ENCODE measurements at regions not wholly inside any gene's neighbourhood (a gene's known extent, or its start where the extent isn't known, plus 50 kb on each side); places are given as distances from the start of the nearest gene placed in this dataset.

- H3K9me3 ChIP-seq: no peaks in the 10 kb centered on the region
- intact Hi-C loops (cut with DNase I): no loop called here
Observed at GRCh38 chr9:80077059-80077458, 505.3 kb downstream of the TLE4 start.

DNA sequence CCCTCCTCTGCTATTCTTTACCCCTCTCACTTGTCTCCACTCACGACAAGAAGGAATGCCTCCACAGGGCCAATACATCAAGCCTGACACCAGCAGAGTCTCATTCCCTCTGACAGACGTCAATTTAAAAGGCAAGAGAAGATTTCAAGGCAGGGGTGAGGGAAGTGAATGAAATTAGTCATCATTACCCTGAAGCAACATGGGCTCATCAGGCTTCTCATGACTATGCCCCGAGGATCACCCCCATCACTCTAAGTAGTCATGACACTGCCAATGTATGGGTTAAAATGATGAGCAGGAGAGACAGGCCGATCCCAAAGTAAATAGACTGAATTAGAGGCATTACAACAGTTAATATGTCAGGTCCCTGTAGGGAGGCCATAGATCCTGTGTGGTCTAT, 504.4 kb downstream of the TLE4 start:
- H3K9ac ChIP-seq (ENCODE audit: low read depth in 2 of 2, low read length in 2 of 2): no peak overlapping the region
- TF ChIP-seq CTCF (IDR thresholded peaks at IDR 0.05): no peak
- H3K27me3 ChIP-seq: no peaks in the 10 kb centered on the region
- no peaks in the 10 kb centered on the region for H3K4me1 ChIP-seq
- no peaks in the 10 kb centered on the region for H3K9me3 ChIP-seq
- H3K27ac ChIP-seq: no peak overlapping the region
- no peak for DNase-seq
- no peak overlapping the region for H3K4me3 ChIP-seq
- intact Hi-C loops (cut with DNase I): no loop called here
- no peaks in the 10 kb centered on the region for H3K36me3 ChIP-seq

More at GRCh38 chr9:80077059-80077458, 505.3 kb downstream of the TLE4 start:
- DNase-seq: no peak
- no peak for TF ChIP-seq CTCF (IDR thresholded peaks at IDR 0.05)
- Histone ChIP-seq H3K4me3 (no peak overlapping the region), H3K36me3 (no peaks in the 10 kb centered on the region), H3K27ac (no peak overlapping the region), H3K4me1 (no peaks in the 10 kb centered on the region), H3K27me3 (no peaks in the 10 kb centered on the region), H3K9ac (ENCODE audit: low read depth in 2 of 2, low read length in 2 of 2) (no peak overlapping the region)

DNA sequence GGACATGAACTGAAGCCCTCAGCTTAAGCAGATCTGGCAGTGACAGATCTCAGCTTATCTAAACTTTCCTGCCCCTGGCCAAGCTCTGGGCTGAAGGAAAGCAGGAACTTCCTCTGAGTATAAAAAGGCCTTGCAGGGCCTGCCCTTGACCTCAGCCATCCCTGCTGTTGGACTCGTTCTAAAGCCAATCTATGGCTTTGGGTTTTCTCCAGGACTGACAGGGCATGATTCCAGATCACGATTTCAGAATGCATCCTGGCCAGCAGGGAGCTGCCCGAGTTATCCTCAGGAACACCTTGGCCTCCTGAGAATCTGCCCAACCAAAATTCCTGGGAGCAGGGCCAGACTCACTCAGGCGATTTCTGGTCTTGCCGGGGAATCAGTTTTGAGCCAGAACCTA, 502.7 kb downstream of the TLE4 start:
- no peak for TF ChIP-seq CTCF (IDR thresholded peaks at IDR 0.05)
- intact Hi-C loops (cut with DNase I): no loop called here
- H3K36me3 ChIP-seq: no peaks in the 10 kb centered on the region
- H3K27ac ChIP-seq: no peak overlapping the region
- no peak overlapping the region for H3K9ac ChIP-seq (ENCODE audit: low read depth in 2 of 2, low read length in 2 of 2)
- H3K9me3 ChIP-seq: no peaks in the 10 kb centered on the region
- no peak overlapping the region for H3K4me3 ChIP-seq
- no peaks in the 10 kb centered on the region for H3K27me3 ChIP-seq
- no peak for DNase-seq
- H3K4me1 ChIP-seq: no peaks in the 10 kb centered on the region

- DNase-seq: no peak
- Histone ChIP-seq H3K9me3 (no peaks in the 10 kb centered on the region), H3K27ac (no peak overlapping the region), H3K27me3 (no peaks in the 10 kb centered on the region), H3K4me1 (no peaks in the 10 kb centered on the region), H3K4me3 (no peak overlapping the region), H3K9ac (ENCODE audit: low read depth in 2 of 2, low read length in 2 of 2) (no peak overlapping the region), H3K36me3 (no peaks in the 10 kb centered on the region)
- intact Hi-C loops (cut with DNase I): no loop called here
- no peak for TF ChIP-seq CTCF (IDR thresholded peaks at IDR 0.05)
Observed at GRCh38 chr9:80072451-80072850, 500.7 kb downstream of the TLE4 start.

GRCh38 chr9:80070071-80070742, 498.4 kb downstream of the TLE4 start:
- Histone ChIP-seq H3K36me3 (no peaks in the 10 kb centered on the region), H3K27ac (no peak overlapping the region), H3K4me3 (no peak overlapping the region), H3K4me1 (no peaks in the 10 kb centered on the region), H3K9ac (ENCODE audit: low read depth in 2 of 2, low read length in 2 of 2) (no peak overlapping the region), H3K9me3 (no peaks in the 10 kb centered on the region), H3K27me3 (no peaks in the 10 kb centered on the region)
- DNase-seq: no peak
- intact Hi-C loops (cut with DNase I): no loop called here
- TF ChIP-seq CTCF (IDR thresholded peaks at IDR 0.05): no peak
